CD4-positive, alpha-beta memory T cell (primary cell): ENCODE measurements at regions not wholly inside any gene's neighbourhood (a gene's known extent, or its start where the extent isn't known, plus 50 kb on each side); places are given as distances from the start of the nearest gene placed in this dataset.

ENCODE experiments used
- CTCF ChIA-PET: fragments of 350-600 bp; sonication (Branson Sonifier 250); formaldehyde crosslinking; loops from one replicate; lab custom pipeline; 2021; ENCODE audit warnings: inconsistent platforms; ENCODE audit not compliant: partially characterized antibody; lab: Charles Lee
- POLR2A ChIA-PET: fragments of 350-600 bp; sonication (Branson Sonifier 250); formaldehyde crosslinking; loops from one replicate; lab custom pipeline; 2021; ENCODE audit not compliant: partially characterized antibody; lab: Charles Lee
- DNase-seq, 5 donors: peaks; one replicate each; pipeline versions ENCODE4 v3.0.0 to v3.0.0-alpha.2; 2020 to 2022; ENCODE audit warnings: mixed read lengths in 1 of 5
- H3K27ac ChIP-seq: one replicate; pipeline ENCODE4 v1.7.0; 2013; ENCODE audit warnings: low read depth, low read length
- H3K27me3 ChIP-seq: 2 replicates; pipeline ENCODE4 v1.7.0; 2013; ENCODE audit warnings: mild to moderate bottlenecking, low read length, moderate library complexity; ENCODE audit not compliant: insufficient read depth
- H3K36me3 ChIP-seq: 2 replicates; pipeline ENCODE4 v1.7.0; 2013; ENCODE audit warnings: mild to moderate bottlenecking, low read length, moderate library complexity; ENCODE audit not compliant: insufficient read depth
- H3K4me1 ChIP-seq: 2 replicates; pipeline ENCODE4 v1.7.0; 2013; ENCODE audit warnings: mild to moderate bottlenecking, low read length, moderate library complexity; ENCODE audit not compliant: insufficient read depth
- H3K4me3 ChIP-seq, 2 donors: one replicate each; pipeline ENCODE4 v1.7.0; 2013; ENCODE audit warnings: low read length in 2 of 2, mild to moderate bottlenecking in 1 of 2
- H3K9me3 ChIP-seq, 2 donors: one replicate each; pipeline ENCODE4 v1.7.0; 2013; ENCODE audit warnings: low read length in 2 of 2, control low read depth in 1 of 2; ENCODE audit not compliant: control insufficient read depth in 1 of 2
- H3K27ac Mint-ChIP-seq, 7 donors: one replicate each; pipeline ENCODE4 v1.8.0; 2020 to 2021; ENCODE audit warnings: mixed read lengths in 7 of 7, mild to moderate bottlenecking in 6 of 7, inconsistent platforms in 3 of 7, moderate library complexity in 3 of 7
- H3K27me3 Mint-ChIP-seq, 2 donors: one replicate each; pipeline ENCODE4 v1.8.0; 2020 to 2021; ENCODE audit warnings: mixed read lengths in 2 of 2
- H3K36me3 Mint-ChIP-seq, 2 donors: one replicate each; pipeline ENCODE4 v1.8.0; 2020 to 2021; ENCODE audit warnings: mixed read lengths in 2 of 2, inconsistent platforms in 1 of 2, mild to moderate bottlenecking in 1 of 2
- H3K4me1 Mint-ChIP-seq, 4 donors: one replicate each; pipeline ENCODE4 v1.8.0; 2020 to 2021; ENCODE audit warnings: mixed read lengths in 4 of 4, mild to moderate bottlenecking in 1 of 4
- H3K4me3 Mint-ChIP-seq, 8 donors: one replicate each; pipeline ENCODE4 v1.8.0; 2020 to 2021; ENCODE audit warnings: mixed read lengths in 8 of 8, mild to moderate bottlenecking in 7 of 8, moderate library complexity in 6 of 8, inconsistent platforms in 3 of 8
- H3K9me3 Mint-ChIP-seq, 8 donors: one replicate each; pipeline ENCODE4 v1.8.0; 2020 to 2021; ENCODE audit warnings: mixed read lengths in 8 of 8, mild to moderate bottlenecking in 5 of 8, inconsistent platforms in 3 of 8, moderate library complexity in 1 of 8
- intact Hi-C: fragments of 100-400 bp; cut with micrococcal nuclease; formaldehyde crosslinking; loops from one replicate; pipeline ENCODE4 v1.15.1; 2023

DNA sequence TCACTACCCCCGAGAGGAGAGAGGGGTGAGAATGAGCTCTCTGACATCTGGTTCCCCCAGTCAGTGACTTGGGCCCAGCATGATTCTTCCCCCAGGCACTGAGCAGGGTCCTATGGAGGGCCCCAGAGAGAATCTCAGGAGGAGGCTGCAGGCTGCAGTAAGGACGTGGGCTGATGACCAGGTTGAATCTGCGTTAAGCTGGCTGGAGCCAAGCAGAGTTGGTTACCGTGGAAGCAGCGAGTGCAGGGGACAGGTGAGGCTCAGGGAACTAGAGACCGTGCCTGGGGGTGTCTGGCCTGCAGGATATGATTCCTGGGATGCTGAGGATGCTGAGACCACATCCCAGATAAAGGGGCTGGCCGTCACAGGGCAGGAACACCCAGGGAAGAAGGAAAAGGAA, 314.3 kb upstream of the IRX1 start:
- no peaks in the 10 kb centered on the region for H3K9me3 ChIP-seq
- Mint-ChIP-seq H3K9me3 (peaks cover 0 to 11% (median 6%) of the 10 kb centered on the region in 8 donors), H3K4me3 (peak overlapping the region in 1 of 8 donors; percentile 26), H3K4me1 (no peaks in the 10 kb centered on the region), H3K36me3 (no peaks in the 10 kb centered on the region), H3K27me3 (no peaks in the 10 kb centered on the region), H3K27ac (no peak overlapping the region)
- no peaks in the 10 kb centered on the region for H3K27me3 ChIP-seq
- POLR2A ChIA-PET = no interaction called here
- H3K36me3 ChIP-seq = no peaks in the 10 kb centered on the region
- intact Hi-C loops = no loop called here
- CTCF ChIA-PET = no interaction called here
- no peaks in the 10 kb centered on the region for H3K4me1 ChIP-seq
- H3K4me3 ChIP-seq = no peak overlapping the region
- no peak for DNase-seq
- no peak overlapping the region for H3K27ac ChIP-seq

GRCh38 chr5:3278643-3279042, 317.0 kb upstream of the IRX1 start:
- Mint-ChIP-seq H3K27me3 (no peaks in the 10 kb centered on the region), H3K4me3 (peak overlapping the region in 1 of 8 donors; percentile 26), H3K4me1 (no peaks in the 10 kb centered on the region), H3K9me3 (peaks cover 0 to 19% (median 11%) of the 10 kb centered on the region in 8 donors), H3K27ac (no peak overlapping the region), H3K36me3 (no peaks in the 10 kb centered on the region)
- Histone ChIP-seq H3K9me3 (no peaks in the 10 kb centered on the region), H3K36me3 (no peaks in the 10 kb centered on the region), H3K4me1 (no peaks in the 10 kb centered on the region), H3K27me3 (no peaks in the 10 kb centered on the region), H3K27ac (no peak overlapping the region), H3K4me3 (no peak overlapping the region)
- ChIA-PET POLR2A (no interaction called here), CTCF (no interaction called here)
- intact Hi-C loops = no loop called here
- DNase-seq = no peak

DNA sequence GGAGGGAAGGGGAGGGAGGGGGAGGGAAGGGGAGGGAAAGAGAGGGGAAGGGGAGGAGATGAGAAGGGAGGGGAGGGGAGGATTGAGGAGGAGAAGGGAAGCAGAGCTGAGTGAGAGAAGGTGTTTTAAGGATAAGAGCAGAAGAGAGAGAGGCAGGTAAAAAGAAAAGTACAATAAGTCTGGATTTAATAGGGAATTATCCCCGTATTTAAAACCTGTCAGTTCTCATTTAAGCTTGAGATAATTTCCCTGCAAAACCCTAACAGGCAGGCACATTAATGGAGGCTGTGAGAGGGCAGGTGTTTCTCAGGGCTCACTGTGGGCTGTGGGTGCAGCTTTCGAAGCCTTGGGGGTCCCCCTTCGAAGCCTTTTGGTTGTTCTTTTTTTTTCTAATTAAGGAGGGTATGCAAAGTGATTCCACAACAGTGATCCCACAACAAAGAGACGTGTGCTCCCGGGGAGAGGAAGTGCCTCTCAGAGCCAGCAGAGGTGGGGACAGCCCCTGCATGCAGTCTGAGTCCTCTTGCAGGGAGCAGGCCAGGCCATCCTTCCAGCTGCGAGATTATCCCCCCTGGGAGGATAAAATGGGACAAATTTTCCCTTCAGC, 317.9 kb upstream of the IRX1 start:
- no peaks in the 10 kb centered on the region for H3K9me3 ChIP-seq
- no peaks in the 10 kb centered on the region for H3K27me3 ChIP-seq
- CTCF ChIA-PET = no interaction called here
- H3K27ac ChIP-seq = no peak overlapping the region
- H3K4me3 ChIP-seq = no peak overlapping the region
- no peak overlapping the region for H3K27ac Mint-ChIP-seq
- no peaks in the 10 kb centered on the region for H3K36me3 ChIP-seq
- POLR2A ChIA-PET = no interaction called here
- H3K27me3 Mint-ChIP-seq = no peaks in the 10 kb centered on the region
- no peak for DNase-seq
- H3K36me3 Mint-ChIP-seq = no peaks in the 10 kb centered on the region
- peaks cover 0 to 22% (median 13%) of the 10 kb centered on the region in 8 donors for H3K9me3 Mint-ChIP-seq
- no peak overlapping the region for H3K4me3 Mint-ChIP-seq
- no peaks in the 10 kb centered on the region for H3K4me1 Mint-ChIP-seq
- intact Hi-C loops = no loop called here
- no peaks in the 10 kb centered on the region for H3K4me1 ChIP-seq

DNA sequence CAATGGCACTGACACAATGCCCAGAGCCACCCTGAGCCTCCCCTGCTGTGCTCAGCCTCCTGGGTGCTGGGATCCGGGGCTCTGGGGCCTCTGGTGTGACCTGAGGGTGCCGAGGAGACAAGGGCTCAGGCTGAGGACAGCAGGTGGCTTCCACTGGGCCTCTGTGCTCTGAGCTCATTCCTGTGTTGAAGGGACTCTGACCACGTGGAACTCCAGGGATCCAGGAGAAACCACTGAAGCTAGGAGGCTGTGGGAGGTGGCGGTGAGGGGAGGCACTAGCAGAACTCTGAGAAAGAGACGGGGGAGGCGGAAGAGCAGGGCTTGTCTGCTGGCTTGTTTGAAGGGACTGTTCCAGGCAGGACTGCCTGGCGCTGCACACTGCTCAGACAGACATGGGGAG, 318.7 kb upstream of the IRX1 start:
- no peaks in the 10 kb centered on the region for H3K27me3 Mint-ChIP-seq
- no peaks in the 10 kb centered on the region for H3K36me3 Mint-ChIP-seq
- no peak overlapping the region for H3K4me3 ChIP-seq
- H3K4me1 ChIP-seq = no peaks in the 10 kb centered on the region
- ChIA-PET POLR2A (no interaction called here), CTCF (no interaction called here)
- H3K9me3 ChIP-seq = no peaks in the 10 kb centered on the region
- intact Hi-C loops = no loop called here
- no peak overlapping the region for H3K27ac ChIP-seq
- H3K4me3 Mint-ChIP-seq = no peak overlapping the region
- no peak overlapping the region for H3K27ac Mint-ChIP-seq
- no peaks in the 10 kb centered on the region for H3K36me3 ChIP-seq
- no peaks in the 10 kb centered on the region for H3K27me3 ChIP-seq
- H3K9me3 Mint-ChIP-seq = peaks cover 0 to 22% (median 13%) of the 10 kb centered on the region in 8 donors
- no peaks in the 10 kb centered on the region for H3K4me1 Mint-ChIP-seq
- no peak for DNase-seq

GRCh38 chr5:3269395-3270169, 326.1 kb upstream of the IRX1 start:
- Histone ChIP-seq H3K4me1 (no peaks in the 10 kb centered on the region), H3K27me3 (no peaks in the 10 kb centered on the region), H3K36me3 (no peaks in the 10 kb centered on the region), H3K4me3 (no peak overlapping the region), H3K27ac (no peak overlapping the region), H3K9me3 (no peaks in the 10 kb centered on the region)
- Mint-ChIP-seq H3K4me1 (no peaks in the 10 kb centered on the region), H3K9me3 (peaks cover 0 to 17% (median 9%) of the 10 kb centered on the region in 8 donors), H3K27me3 (no peaks in the 10 kb centered on the region), H3K36me3 (no peaks in the 10 kb centered on the region), H3K4me3 (no peak overlapping the region), H3K27ac (no peak overlapping the region)
- ChIA-PET POLR2A (no interaction called here), CTCF (no interaction called here)
- intact Hi-C loops = no loop called here
- no peak for DNase-seq

- Histone ChIP-seq H3K9me3 (no peaks in the 10 kb centered on the region), H3K4me1 (no peaks in the 10 kb centered on the region), H3K27ac (no peak overlapping the region), H3K4me3 (no peak overlapping the region), H3K27me3 (no peaks in the 10 kb centered on the region), H3K36me3 (no peaks in the 10 kb centered on the region)
- H3K36me3 Mint-ChIP-seq = no peaks in the 10 kb centered on the region
- ChIA-PET CTCF (no interaction called here), POLR2A (no interaction called here)
- H3K4me3 Mint-ChIP-seq = no peak overlapping the region
- intact Hi-C loops = no loop called here
- DNase-seq = no peak
- H3K27me3 Mint-ChIP-seq = no peaks in the 10 kb centered on the region
- H3K9me3 Mint-ChIP-seq = peaks cover 0 to 10% (median 4%) of the 10 kb centered on the region in 8 donors
- H3K27ac Mint-ChIP-seq = no peak overlapping the region
- no peaks in the 10 kb centered on the region for H3K4me1 Mint-ChIP-seq
These were observed 326.8 kb upstream of the IRX1 start for GRCh38 chr5:3268760-3269330.

DNA sequence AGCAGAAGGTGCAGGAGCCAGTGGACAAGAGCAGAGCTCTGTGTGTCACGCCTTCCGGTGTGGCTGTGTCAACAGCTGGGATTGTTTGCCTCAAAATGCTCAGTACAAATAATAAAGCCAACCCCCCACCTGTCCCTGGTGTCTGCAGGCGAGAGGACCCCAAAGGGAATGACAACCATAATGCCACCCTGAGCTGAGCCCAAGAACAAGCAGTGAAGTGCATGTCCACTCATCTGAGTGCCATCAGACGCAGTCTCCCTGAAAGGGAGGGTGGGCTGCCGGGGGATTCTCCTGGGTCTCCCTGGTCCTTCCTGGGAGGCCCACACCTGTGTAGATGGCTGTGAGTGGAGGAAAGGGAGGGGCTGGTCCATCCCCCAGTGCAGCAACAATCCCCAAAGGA, 328.8 kb upstream of the IRX1 start:
- H3K27me3 Mint-ChIP-seq = no peaks in the 10 kb centered on the region
- no peak for DNase-seq
- H3K4me1 Mint-ChIP-seq = no peaks in the 10 kb centered on the region
- H3K4me3 Mint-ChIP-seq = no peak overlapping the region
- no peak overlapping the region for H3K27ac Mint-ChIP-seq
- intact Hi-C loops = no loop called here
- H3K9me3 Mint-ChIP-seq = peaks cover 0 to 8% (median 2%) of the 10 kb centered on the region in 8 donors
- POLR2A ChIA-PET = no interaction called here
- Histone ChIP-seq H3K27ac (no peak overlapping the region), H3K4me1 (no peaks in the 10 kb centered on the region), H3K9me3 (no peaks in the 10 kb centered on the region), H3K36me3 (no peaks in the 10 kb centered on the region), H3K4me3 (no peak overlapping the region), H3K27me3 (no peaks in the 10 kb centered on the region)
- no peaks in the 10 kb centered on the region for H3K36me3 Mint-ChIP-seq
- CTCF ChIA-PET = no interaction called here
